ENCODE measurements at regions not wholly inside any gene's neighbourhood (a gene's known extent, or its start where the extent isn't known, plus 50 kb on each side); places are given as distances from the start of the nearest gene placed in this dataset.

DNA sequence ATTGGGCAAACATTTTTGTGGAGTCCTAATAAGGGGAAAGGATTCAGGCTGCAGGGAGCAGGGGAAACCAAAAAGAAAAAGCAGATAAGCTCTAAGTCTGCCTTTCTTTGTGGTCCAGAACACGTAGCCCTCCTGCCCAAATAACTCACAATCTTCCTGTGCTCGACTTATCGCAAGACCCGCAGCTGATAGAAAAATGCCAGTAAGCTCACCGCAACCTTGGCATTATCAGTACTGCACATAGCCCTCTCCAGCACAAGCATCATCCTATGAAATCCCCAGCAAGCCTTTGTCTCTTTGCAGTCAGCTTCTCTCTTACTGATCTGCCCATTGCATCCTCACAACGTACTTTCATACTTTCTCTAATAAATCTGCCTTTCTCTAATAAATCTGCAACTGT lies 202.4 kb upstream of the HNRNPA3 start:
- Histone ChIP-seq H4K20me1 (ENCODE audit: insufficient read depth, low read length) (no peaks in the 10 kb centered on the region), H3K4me2 (ENCODE audit: low read length) (no peak overlapping the region), H3K79me2 (ENCODE audit: insufficient read depth, low read depth, low read length) (no peaks in the 10 kb centered on the region), H3K4me1 (ENCODE audit: insufficient read depth, low read length, poor library complexity, severe bottlenecking) (no peaks in the 10 kb centered on the region), H3K9me2 (ENCODE audit: insufficient read depth, low read length) (no peaks in the 10 kb centered on the region; the same call in 1 of the 2 replicates), H2AFZ (ENCODE audit: low read length) (no peak overlapping the region), H3K4me3 (ENCODE audit: low read depth, low read length, poor library complexity, severe bottlenecking) (no peak overlapping the region), H3K27ac (ENCODE audit: low read depth, low read length, poor library complexity, severe bottlenecking) (no peak overlapping the region), H3K9me3 (ENCODE audit: low read length) (no peaks in the 10 kb centered on the region), H3K36me3 (ENCODE audit: insufficient read depth, low read length) (no peaks in the 10 kb centered on the region)
- ChIA-PET CTCF (ENCODE audit: unreplicated experiment) (no interaction called here), POLR2A (no interaction called here)
- DNase-seq (ENCODE audit: low spot score): no peak
- no TSS peak for BruUV-seq (replicated peaks)
- intact Hi-C loops (cut with micrococcal nuclease; ENCODE audit: unreplicated experiment): no loop called here
- TF ChIP-seq CTCF (conservative IDR thresholded peaks at IDR 0.05; ENCODE audit: low read length) (no peak), EZH2phosphoT487 (IDR thresholded peaks at IDR 0.05; ENCODE audit: borderline replicate concordance, low read depth, low read length) (no peak)

DNA sequence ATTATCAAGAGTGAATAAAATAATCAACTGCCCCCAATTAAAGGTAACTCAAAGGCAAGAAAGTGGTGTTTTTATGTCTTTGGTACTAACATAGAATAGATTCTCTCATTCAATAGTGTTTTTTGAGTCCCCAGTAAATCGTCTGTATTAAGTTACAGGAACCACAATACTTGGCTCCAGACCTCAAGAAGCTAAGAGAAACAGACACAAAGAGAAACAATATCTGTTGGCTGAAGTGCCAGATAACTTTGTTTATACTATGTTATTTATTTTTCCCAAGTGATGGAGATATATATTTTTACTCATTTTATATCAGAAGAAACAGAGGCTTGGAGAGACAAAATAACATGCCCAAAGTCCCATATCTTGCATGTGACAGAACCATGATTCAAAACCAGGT lies 201.7 kb upstream of the HNRNPA3 start:
- no TSS peak for BruUV-seq (replicated peaks)
- ChIA-PET CTCF (ENCODE audit: unreplicated experiment) (no interaction called here), POLR2A (no interaction called here)
- no peak overlapping the region for H3K27ac ChIP-seq (ENCODE audit: low read depth, low read length, poor library complexity, severe bottlenecking)
- intact Hi-C loops (cut with micrococcal nuclease; ENCODE audit: unreplicated experiment): no loop called here
- no peaks in the 10 kb centered on the region for H3K79me2 ChIP-seq (ENCODE audit: insufficient read depth, low read depth, low read length)
- no peak overlapping the region for H2AFZ ChIP-seq (ENCODE audit: low read length)
- H3K4me2 ChIP-seq (ENCODE audit: low read length): no peak overlapping the region
- H3K9me3 ChIP-seq (ENCODE audit: low read length): no peaks in the 10 kb centered on the region
- TF ChIP-seq CTCF (conservative IDR thresholded peaks at IDR 0.05; ENCODE audit: low read length) (no peak), EZH2phosphoT487 (IDR thresholded peaks at IDR 0.05; ENCODE audit: borderline replicate concordance, low read depth, low read length) (no peak)
- no peak overlapping the region for H3K4me3 ChIP-seq (ENCODE audit: low read depth, low read length, poor library complexity, severe bottlenecking)
- no peaks in the 10 kb centered on the region for H3K36me3 ChIP-seq (ENCODE audit: insufficient read depth, low read length)
- H3K9me2 ChIP-seq (ENCODE audit: insufficient read depth, low read length): no peaks in the 10 kb centered on the region; the same call in 1 of the 2 replicates
- no peaks in the 10 kb centered on the region for H3K4me1 ChIP-seq (ENCODE audit: insufficient read depth, low read length, poor library complexity, severe bottlenecking)
- DNase-seq (ENCODE audit: low spot score): no peak
- no peaks in the 10 kb centered on the region for H4K20me1 ChIP-seq (ENCODE audit: insufficient read depth, low read length)

DNA sequence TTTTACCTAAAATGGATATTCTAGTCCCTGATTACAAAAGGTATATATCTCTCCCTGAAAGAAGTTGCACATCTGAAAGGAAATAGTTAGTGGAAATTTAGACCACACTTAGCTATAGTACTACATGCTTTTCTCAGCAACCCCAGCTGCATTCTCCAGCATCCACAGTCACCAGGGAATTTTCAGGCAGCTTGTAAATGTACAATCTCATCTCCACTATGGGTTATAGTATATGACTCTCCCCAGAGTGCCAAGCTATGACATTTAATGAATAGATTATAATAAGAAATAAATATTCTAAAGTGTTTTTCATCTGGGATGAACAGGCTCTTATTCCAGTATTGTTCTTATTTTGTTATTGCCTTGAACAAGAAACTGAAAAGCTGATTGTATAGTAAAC lies 197.6 kb upstream of the HNRNPA3 start:
- TF ChIP-seq CTCF (conservative IDR thresholded peaks at IDR 0.05; ENCODE audit: low read length) (no peak), EZH2phosphoT487 (IDR thresholded peaks at IDR 0.05; ENCODE audit: borderline replicate concordance, low read depth, low read length) (no peak)
- no TSS peak for BruUV-seq (replicated peaks)
- no peak for DNase-seq (ENCODE audit: low spot score)
- H3K9me2 ChIP-seq (ENCODE audit: insufficient read depth, low read length): no peaks in the 10 kb centered on the region; the same call in 1 of the 2 replicates
- intact Hi-C loops (cut with micrococcal nuclease; ENCODE audit: unreplicated experiment): no loop called here
- H3K79me2 ChIP-seq (ENCODE audit: insufficient read depth, low read depth, low read length): no peaks in the 10 kb centered on the region
- no peak overlapping the region for H3K4me3 ChIP-seq (ENCODE audit: low read depth, low read length, poor library complexity, severe bottlenecking)
- H3K36me3 ChIP-seq (ENCODE audit: insufficient read depth, low read length): no peaks in the 10 kb centered on the region
- no peaks in the 10 kb centered on the region for H4K20me1 ChIP-seq (ENCODE audit: insufficient read depth, low read length)
- H3K27ac ChIP-seq (ENCODE audit: low read depth, low read length, poor library complexity, severe bottlenecking): no peak overlapping the region
- POLR2A ChIA-PET: interaction anchor here (0.7 to 0.9 kb wide), 3 partner anchors 9 to 1038 kb away, joined by 3 read pairs; no protein-coding TSS in a partner anchor
- no peaks in the 10 kb centered on the region for H3K9me3 ChIP-seq (ENCODE audit: low read length)
- no peaks in the 10 kb centered on the region for H3K4me1 ChIP-seq (ENCODE audit: insufficient read depth, low read length, poor library complexity, severe bottlenecking)
- CTCF ChIA-PET (ENCODE audit: unreplicated experiment): interaction anchor here (0.5 kb wide), 1 partner anchor 369 kb away, joined by 3 read pairs; no protein-coding TSS in a partner anchor
- H3K4me2 ChIP-seq (ENCODE audit: low read length): no peak overlapping the region
- no peak overlapping the region for H2AFZ ChIP-seq (ENCODE audit: low read length)
